Cardiac muscle cell (in vitro differentiated cells and primary cell): ENCODE measurements at regions not wholly inside any gene's neighbourhood (a gene's known extent, or its start where the extent isn't known, plus 50 kb on each side); places are given as distances from the start of the nearest gene placed in this dataset.
A peak's percentile ranks its signal among the peaks of the same experiment; 100 is the strongest.

Experiments
- DNase-seq, 2 donors: peaks; one replicate each; pipeline versions ENCODE4 v3.0.0 to v3.0.0-alpha.2; 2010 to 2017; ENCODE audit warnings: low read depth in 1 of 2, low spot score in 1 of 2
- H3K27ac ChIP-seq: fragments of 200-600 bp; sonication (generic); 2 replicates; pipeline ENCODE4 v1.5.1; 2016
- H3K27me3 ChIP-seq: fragments of 200-600 bp; sonication (generic); 2 replicates; pipeline ENCODE4 v1.6.0; 2016; ENCODE audit warnings: control low read depth
- H3K36me3 ChIP-seq: fragments of 200-600 bp; sonication (generic); 2 replicates; pipeline ENCODE4 v1.5.1; 2016; ENCODE audit warnings: control low read depth
- H3K4me1 ChIP-seq: fragments of 200-600 bp; sonication (generic); 2 replicates; pipeline ENCODE4 v1.8.1; 2017; ENCODE audit warnings: low read depth, mild to moderate bottlenecking, mixed run types
- H3K4me3 ChIP-seq: fragments of 200-600 bp; sonication (generic); 2 replicates; pipeline ENCODE4 v1.5.1; 2016; ENCODE audit warnings: mild to moderate bottlenecking
- H3K9me3 ChIP-seq: fragments of 200-600 bp; sonication (generic); 2 replicates; pipeline ENCODE4 v1.5.1; 2017; ENCODE audit warnings: low read depth, mild to moderate bottlenecking, control low read depth
- CTCF ChIP-seq: IDR thresholded peaks from 2 replicates; pipeline ENCODE4 v1.5.1; 2012; ENCODE audit warnings: low read depth, mild to moderate bottlenecking, low read length

DNA sequence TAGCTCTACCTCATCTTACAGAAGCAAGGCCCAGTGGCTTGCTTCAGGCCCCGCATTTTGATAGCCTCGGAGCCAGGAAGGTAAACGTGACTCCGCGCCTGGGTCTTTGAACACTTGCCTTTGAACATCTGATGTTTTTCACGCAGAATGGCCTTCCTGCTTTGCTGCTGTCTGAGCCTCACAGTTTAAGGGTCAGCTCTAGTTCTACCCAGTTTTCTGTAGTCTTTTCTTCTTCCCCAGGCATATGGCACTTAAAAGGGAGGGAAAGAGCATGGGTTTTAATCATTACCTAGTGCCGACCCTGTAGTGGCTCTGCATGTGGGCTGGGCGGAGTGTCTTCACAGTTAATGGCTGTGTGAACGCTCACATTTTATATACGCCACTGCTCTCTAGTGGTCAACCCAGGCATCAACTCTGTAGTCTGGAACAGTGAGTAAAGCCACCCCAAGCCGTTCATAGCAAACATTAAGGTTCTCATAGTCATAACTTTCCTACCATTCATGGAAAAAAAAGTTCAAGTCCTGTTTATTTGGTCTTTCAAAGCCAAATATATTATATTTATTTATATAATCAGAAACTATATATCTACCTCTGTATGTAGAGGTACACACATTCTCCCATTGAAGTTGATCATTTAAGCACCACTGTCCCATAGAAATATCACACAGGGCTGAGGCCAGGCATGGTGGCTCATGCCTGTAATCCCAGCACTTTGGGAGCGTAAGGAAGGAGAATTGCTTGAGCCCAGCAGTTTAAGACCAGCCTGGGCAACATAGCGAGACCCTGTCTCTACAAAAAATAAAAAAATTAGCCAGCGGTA lies 78.1 kb downstream of the IER5 start:
- TF ChIP-seq CTCF: peak; percentile 85
- peak; percentile 84 to 86 for DNase-seq
- Histone ChIP-seq H3K27me3 (peaks cover 14% of the 10 kb centered on the region), H3K9me3 (no peaks in the 10 kb centered on the region), H3K36me3 (no peaks in the 10 kb centered on the region), H3K4me3 (no peak overlapping the region), H3K4me1 (no peaks in the 10 kb centered on the region), H3K27ac (no peak overlapping the region)

DNA sequence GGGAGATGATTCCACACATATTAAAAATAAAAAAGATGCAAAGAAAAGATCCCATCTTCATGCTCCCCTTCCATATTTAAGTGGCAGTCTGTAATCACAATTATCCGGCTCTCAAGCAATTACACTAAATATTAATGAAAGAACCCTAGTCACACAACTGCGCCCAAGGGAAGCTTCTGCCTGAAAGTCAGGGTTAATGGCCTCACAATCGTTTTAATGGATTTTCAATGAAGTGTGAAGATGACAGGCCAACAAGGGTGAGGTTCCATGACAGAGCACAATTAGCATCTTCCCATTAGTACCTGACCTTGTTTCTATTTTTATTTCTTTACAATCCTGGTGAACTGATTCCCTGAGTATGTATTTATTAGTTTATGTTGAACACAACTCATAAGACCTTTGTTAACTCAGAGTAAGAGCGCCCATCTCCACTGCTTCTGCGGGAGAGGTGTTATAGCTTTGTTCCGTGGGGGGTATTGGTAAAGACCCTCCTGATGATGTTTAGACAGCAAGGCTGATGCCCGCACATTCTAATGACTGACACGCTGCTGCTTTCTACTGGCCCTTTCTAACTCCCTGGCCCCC lies 80.9 kb downstream of the IER5 start:
- Histone ChIP-seq H3K4me3 (no peak overlapping the region), H3K27ac (no peak overlapping the region), H3K9me3 (no peaks in the 10 kb centered on the region), H3K27me3 (peaks cover 14% of the 10 kb centered on the region), H3K36me3 (no peaks in the 10 kb centered on the region), H3K4me1 (no peaks in the 10 kb centered on the region)
- no peak for TF ChIP-seq CTCF
- DNase-seq: no peak

DNA sequence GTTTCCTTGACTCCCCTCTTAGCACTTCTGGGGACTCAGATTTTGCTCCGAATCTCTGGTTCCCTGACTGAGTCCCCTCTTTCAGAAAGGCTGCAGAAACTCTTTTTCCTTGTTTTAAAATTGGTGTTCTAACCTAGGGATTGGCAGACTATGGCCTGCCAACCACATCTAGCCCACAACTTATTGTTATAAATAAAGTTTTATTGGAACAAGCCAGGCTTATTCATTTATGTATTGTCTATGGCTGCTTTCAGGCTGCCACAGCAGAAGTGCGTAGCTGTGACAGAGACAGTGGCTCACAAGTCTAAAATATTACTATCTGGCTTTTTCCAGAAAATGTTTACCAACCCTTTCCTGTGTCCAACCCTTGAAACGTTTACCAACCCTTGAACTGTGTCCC lies 81.7 kb downstream of the IER5 start:
- no peak for DNase-seq
- H3K27me3 ChIP-seq: peaks cover 14% of the 10 kb centered on the region
- no peaks in the 10 kb centered on the region for H3K36me3 ChIP-seq
- H3K9me3 ChIP-seq: no peaks in the 10 kb centered on the region
- no peaks in the 10 kb centered on the region for H3K4me1 ChIP-seq
- H3K27ac ChIP-seq: no peak overlapping the region
- TF ChIP-seq CTCF: no peak
- H3K4me3 ChIP-seq: no peak overlapping the region

DNA sequence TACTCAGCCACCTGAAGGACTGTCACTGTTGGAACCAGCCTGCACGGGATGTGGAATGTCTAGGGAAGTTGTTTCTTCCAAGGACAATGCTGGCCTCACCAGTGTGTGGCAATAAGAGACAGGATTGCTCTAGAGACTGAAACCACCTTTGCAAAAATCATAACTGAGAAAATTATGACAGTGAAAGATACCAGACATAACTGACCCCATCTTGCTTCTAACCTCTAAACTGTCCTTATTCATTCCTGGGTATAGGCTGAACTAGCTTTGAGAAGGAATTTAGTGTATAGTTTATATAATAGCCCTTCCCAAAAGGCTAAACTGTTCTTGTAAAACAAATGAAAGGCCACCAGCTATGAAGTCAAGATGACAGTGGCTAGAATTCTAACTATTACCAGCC lies 83.6 kb downstream of the IER5 start:
- H3K27me3 ChIP-seq: peaks cover 14% of the 10 kb centered on the region
- H3K9me3 ChIP-seq: no peaks in the 10 kb centered on the region
- TF ChIP-seq CTCF: no peak
- H3K4me1 ChIP-seq: no peaks in the 10 kb centered on the region
- H3K27ac ChIP-seq: no peak overlapping the region
- H3K36me3 ChIP-seq: no peaks in the 10 kb centered on the region
- no peak overlapping the region for H3K4me3 ChIP-seq
- DNase-seq: no peak

- H3K27me3 ChIP-seq: no peaks in the 10 kb centered on the region
- no peaks in the 10 kb centered on the region for H3K4me1 ChIP-seq
- no peaks in the 10 kb centered on the region for H3K9me3 ChIP-seq
- H3K27ac ChIP-seq: no peak overlapping the region
- no peak for TF ChIP-seq CTCF
- H3K4me3 ChIP-seq: no peak overlapping the region
- DNase-seq: no peak
- H3K36me3 ChIP-seq: no peaks in the 10 kb centered on the region
Observed at GRCh38 chr1:181173761-181174447, 85.4 kb downstream of the IER5 start.
